ENCODE measurements at regions not wholly inside any gene's neighbourhood (a gene's known extent, or its start where the extent isn't known, plus 50 kb on each side); places are given as distances from the start of the nearest gene placed in this dataset.

- H3K4me3 ChIP-seq: no peak overlapping the region
- H3K36me3 ChIP-seq: no peaks in the 10 kb centered on the region
Measured at GRCh38 chr6:19329078-19329477, 508.1 kb upstream of the ID4 start.

DNA sequence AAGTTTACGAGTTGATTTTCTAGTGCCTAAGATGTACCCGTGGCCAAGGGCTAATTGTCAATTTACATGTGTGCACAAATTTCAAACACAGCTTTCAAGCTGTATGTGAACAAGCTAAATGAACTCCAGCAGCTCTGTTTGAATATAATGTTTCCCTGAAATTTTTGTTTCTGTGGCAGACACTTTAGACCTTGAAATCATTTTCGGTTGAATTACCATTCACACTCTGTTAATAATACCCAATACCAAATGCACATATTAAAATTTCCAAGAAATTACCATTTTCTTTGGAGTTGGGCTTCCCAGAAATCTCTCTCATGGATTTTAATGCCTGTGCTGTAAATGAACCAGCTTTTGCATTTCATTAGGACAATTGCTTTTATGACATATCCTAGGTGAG is 506.1 kb upstream of the ID4 start:
- no peak overlapping the region for H3K4me3 ChIP-seq
- H3K4me2 ChIP-seq: no peak overlapping the region
- no peaks in the 10 kb centered on the region for H4K20me1 ChIP-seq
- H3K27me3 ChIP-seq: no peaks in the 10 kb centered on the region
- H3K4me1 ChIP-seq: peaks cover 0 to 11% (median 6%) of the 10 kb centered on the region in 10 experiments; a peak in 11 of 20 replicates
- no peak overlapping the region for H3K27ac ChIP-seq
- H3K36me3 ChIP-seq: no peaks in the 10 kb centered on the region
- no peak overlapping the region for H3K9ac ChIP-seq
- H3K9me3 ChIP-seq (replicated peaks in 1 of 11): no peaks in the 10 kb centered on the region
- TF ChIP-seq Cebpa-rat (IDR thresholded peaks at IDR 0.05): no peak

More at GRCh38 chr6:19329078-19329477, 508.1 kb upstream of the ID4 start:
- Histone ChIP-seq H3K4me1 (peaks cover 0 to 11% (median 6%) of the 10 kb centered on the region in 10 experiments; a peak in 11 of 20 replicates), H3K27me3 (no peaks in the 10 kb centered on the region), H4K20me1 (no peaks in the 10 kb centered on the region), H3K27ac (no peak overlapping the region), H3K9ac (no peak overlapping the region), H3K4me2 (no peak overlapping the region), H3K9me3 (replicated peaks in 1 of 11) (no peaks in the 10 kb centered on the region)
- no peak for TF ChIP-seq Cebpa-rat (IDR thresholded peaks at IDR 0.05)

- no peaks in the 10 kb centered on the region for H3K36me3 ChIP-seq
- peaks cover 0 to 2% (median under 1%) of the 10 kb centered on the region in 10 experiments; a peak in 7 of 20 replicates for H3K4me1 ChIP-seq
- no peaks in the 10 kb centered on the region for H3K27me3 ChIP-seq
- no peak overlapping the region for H3K4me3 ChIP-seq
- no peaks in the 10 kb centered on the region for H4K20me1 ChIP-seq
- H3K9me3 ChIP-seq (replicated peaks in 1 of 11): no peaks in the 10 kb centered on the region
- no peak for TF ChIP-seq Cebpa-rat (IDR thresholded peaks at IDR 0.05)
- H3K27ac ChIP-seq: no peak overlapping the region
- H3K9ac ChIP-seq: no peak overlapping the region
- H3K4me2 ChIP-seq: no peak overlapping the region
Measured at GRCh38 chr6:19332806-19333460, 504.2 kb upstream of the ID4 start.

DNA sequence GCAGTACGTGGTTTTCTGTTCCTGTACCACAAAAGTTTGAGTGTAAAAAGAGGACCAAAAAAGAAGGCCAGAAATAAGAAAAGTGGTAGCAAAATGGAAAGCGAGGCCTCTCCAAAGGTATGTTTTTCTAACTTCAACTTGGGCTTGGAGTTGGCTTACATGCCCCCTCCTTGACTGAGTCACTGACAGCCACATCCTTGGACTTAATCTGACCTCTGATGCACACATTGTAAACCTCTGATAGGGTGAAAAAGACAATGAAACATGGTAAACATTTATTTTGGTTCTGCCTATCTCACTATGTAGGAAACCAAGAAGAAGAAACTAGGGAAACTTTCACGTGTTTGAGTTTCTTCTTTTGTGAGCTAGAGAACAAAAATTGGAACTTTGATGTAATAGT is 503.2 kb upstream of the ID4 start:
- Histone ChIP-seq H3K27ac (no peak overlapping the region), H3K4me2 (no peak overlapping the region), H3K9me3 (replicated peaks in 1 of 11) (no peaks in the 10 kb centered on the region), H3K4me3 (no peak overlapping the region), H3K9ac (no peak overlapping the region), H3K36me3 (no peaks in the 10 kb centered on the region), H3K27me3 (no peaks in the 10 kb centered on the region), H3K4me1 (no peaks in the 10 kb centered on the region), H4K20me1 (no peaks in the 10 kb centered on the region)
- TF ChIP-seq Cebpa-rat (IDR thresholded peaks at IDR 0.05): no peak

DNA sequence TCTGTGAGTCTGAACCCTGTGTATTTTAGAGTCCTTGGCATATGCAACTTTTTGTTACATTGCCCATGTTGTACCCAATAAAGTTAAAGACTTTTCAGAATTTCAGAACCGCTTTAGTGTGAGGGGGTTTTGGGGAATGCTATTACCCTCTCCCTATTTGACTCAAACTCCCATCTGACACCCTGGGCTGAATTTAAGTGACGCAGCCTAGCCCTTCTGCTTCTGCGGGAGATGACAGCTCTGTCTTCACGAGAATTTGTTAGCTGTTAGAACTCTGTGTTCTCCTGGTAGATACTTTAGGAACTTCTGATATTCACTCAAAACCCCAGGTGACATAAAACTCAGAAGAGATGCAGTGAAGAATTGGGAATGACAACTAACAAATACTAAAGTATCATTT is 500.6 kb upstream of the ID4 start:
- Histone ChIP-seq H4K20me1 (no peaks in the 10 kb centered on the region), H3K4me3 (no peak overlapping the region), H3K27me3 (no peaks in the 10 kb centered on the region), H3K4me2 (no peak overlapping the region), H3K36me3 (no peaks in the 10 kb centered on the region), H3K9ac (no peak overlapping the region), H3K9me3 (replicated peaks in 1 of 11) (no peaks in the 10 kb centered on the region), H3K4me1 (no peaks in the 10 kb centered on the region), H3K27ac (no peak overlapping the region)
- no peak for TF ChIP-seq Cebpa-rat (IDR thresholded peaks at IDR 0.05)

DNA sequence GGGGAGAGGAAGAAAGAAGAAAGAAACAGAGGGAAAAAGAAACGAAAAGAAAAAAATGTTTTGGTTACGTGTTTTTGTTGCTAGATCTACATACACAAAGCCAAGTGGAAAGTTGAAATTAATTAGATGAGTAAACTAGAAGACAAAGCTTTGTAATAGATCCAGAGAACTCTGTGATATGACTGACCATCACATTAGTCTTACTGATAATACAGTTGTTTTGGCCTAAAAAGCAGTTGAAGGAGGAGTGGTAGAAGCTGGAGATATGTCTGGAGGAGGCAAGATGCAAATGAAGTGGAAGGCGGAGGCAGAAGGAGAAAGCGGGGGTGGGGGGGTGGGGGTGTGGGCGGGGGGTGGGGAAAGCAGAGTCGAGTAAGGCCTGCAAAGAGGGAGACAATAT is 500.1 kb upstream of the ID4 start:
- H3K36me3 ChIP-seq: no peaks in the 10 kb centered on the region
- H3K4me2 ChIP-seq: no peak overlapping the region
- no peak for TF ChIP-seq Cebpa-rat (IDR thresholded peaks at IDR 0.05)
- no peaks in the 10 kb centered on the region for H3K27me3 ChIP-seq
- H3K27ac ChIP-seq: no peak overlapping the region
- no peaks in the 10 kb centered on the region for H3K9me3 ChIP-seq (replicated peaks in 1 of 11)
- no peak overlapping the region for H3K9ac ChIP-seq
- H3K4me1 ChIP-seq: no peaks in the 10 kb centered on the region
- H3K4me3 ChIP-seq: no peak overlapping the region
- H4K20me1 ChIP-seq: no peaks in the 10 kb centered on the region

DNA sequence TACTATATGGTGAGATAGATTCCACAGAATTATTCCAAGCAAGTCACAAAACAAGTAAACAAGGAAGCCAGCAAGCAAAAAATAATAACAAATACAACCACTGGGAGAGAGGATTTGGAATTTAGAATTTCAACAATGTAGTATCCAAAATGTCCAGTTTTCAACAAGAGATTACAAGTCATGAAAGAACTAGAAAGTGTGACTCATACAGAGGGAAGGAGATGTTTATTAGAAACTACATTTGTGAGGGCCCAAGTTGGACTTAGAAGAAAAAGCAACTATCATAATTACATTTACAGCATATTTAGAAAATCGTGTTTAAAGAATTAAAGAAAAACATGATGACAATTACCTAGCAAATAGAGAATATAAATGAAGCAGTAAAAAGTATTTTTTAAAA is 494.6 kb upstream of the ID4 start:
- no peak for TF ChIP-seq Cebpa-rat (IDR thresholded peaks at IDR 0.05)
- no peaks in the 10 kb centered on the region for H3K27me3 ChIP-seq
- H3K27ac ChIP-seq: no peak overlapping the region
- H3K9me3 ChIP-seq (replicated peaks in 1 of 11): no peaks in the 10 kb centered on the region
- no peak overlapping the region for H3K9ac ChIP-seq
- no peaks in the 10 kb centered on the region for H4K20me1 ChIP-seq
- H3K4me1 ChIP-seq: no peaks in the 10 kb centered on the region
- no peak overlapping the region for H3K4me2 ChIP-seq
- no peak overlapping the region for H3K4me3 ChIP-seq
- H3K36me3 ChIP-seq: no peaks in the 10 kb centered on the region

DNA sequence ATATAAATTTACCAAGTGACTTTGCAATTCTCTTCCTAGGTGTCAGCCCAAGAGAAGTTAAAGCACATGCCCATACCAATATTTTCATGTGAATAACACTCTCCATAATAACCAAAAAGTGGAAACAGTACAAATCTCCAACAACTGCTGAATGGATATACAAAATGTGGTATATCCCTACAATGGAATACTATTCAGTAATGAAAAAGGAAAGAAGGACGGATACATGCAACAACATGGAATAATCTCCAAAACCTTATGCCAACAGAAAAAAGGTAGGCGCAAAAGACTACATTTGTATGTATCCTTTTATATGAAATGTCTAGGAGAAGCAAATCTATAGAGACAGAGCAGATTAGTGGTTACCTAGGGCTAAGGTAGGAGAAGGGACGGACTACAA is 487.7 kb upstream of the ID4 start:
- peaks cover 0 to 12% (median 6%) of the 10 kb centered on the region in 11 experiments; a peak in 8 of 22 replicates for H3K9me3 ChIP-seq (replicated peaks in 1 of 11)
- no peak for TF ChIP-seq Cebpa-rat (IDR thresholded peaks at IDR 0.05)
- H3K27me3 ChIP-seq: no peaks in the 10 kb centered on the region
- no peak overlapping the region for H3K9ac ChIP-seq
- H3K4me2 ChIP-seq: no peak overlapping the region
- H4K20me1 ChIP-seq: no peaks in the 10 kb centered on the region
- no peaks in the 10 kb centered on the region for H3K4me1 ChIP-seq
- H3K36me3 ChIP-seq: no peaks in the 10 kb centered on the region
- H3K4me3 ChIP-seq: no peak overlapping the region
- no peak overlapping the region for H3K27ac ChIP-seq

DNA sequence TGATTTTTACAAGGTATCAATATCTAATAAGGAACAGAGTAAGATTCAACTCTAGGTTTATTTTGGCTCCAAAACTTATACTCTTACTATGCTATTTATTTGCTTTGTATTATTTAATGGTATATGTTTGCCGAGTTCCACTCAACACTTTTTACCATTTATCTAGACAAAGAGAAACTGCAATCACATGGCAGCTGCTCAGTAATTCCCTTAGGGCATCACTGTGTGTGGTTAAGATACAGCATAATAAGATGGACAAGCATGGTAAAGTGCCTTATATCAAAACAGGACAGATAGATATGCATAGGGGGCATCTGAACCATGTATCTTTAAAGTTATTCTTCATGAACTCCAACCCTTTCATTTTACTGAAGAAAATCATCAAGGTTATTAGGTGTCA is 483.0 kb upstream of the ID4 start:
- Histone ChIP-seq H4K20me1 (no peaks in the 10 kb centered on the region), H3K36me3 (no peaks in the 10 kb centered on the region), H3K27ac (no peak overlapping the region), H3K27me3 (no peaks in the 10 kb centered on the region), H3K9me3 (replicated peaks in 1 of 11) (peaks cover 0 to 9% (median 5%) of the 10 kb centered on the region in 11 experiments; a peak in 8 of 22 replicates), H3K4me2 (no peak overlapping the region), H3K4me1 (no peaks in the 10 kb centered on the region), H3K9ac (no peak overlapping the region), H3K4me3 (no peak overlapping the region)
- no peak for TF ChIP-seq Cebpa-rat (IDR thresholded peaks at IDR 0.05)

DNA sequence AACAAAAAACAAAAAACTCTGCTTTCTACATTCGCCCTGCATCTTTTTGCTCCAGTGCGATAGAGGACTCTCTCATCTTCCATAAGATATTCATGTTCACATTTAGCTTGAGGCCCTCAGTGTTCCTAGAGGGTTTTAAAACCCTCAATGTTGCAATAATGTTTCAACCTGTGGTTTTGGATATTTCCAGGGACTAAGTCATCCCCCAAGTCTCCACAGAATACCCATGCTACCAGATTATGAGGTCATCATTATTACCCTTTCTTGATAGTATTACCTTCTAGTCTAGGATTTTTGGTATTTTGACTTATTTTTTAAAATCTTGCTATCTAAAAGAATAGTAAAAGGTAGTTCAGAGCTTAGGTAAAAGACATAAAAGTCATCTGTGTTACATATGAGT is 480.5 kb upstream of the ID4 start:
- Histone ChIP-seq H3K36me3 (no peaks in the 10 kb centered on the region), H3K27ac (no peak overlapping the region), H3K4me2 (no peak overlapping the region), H3K4me1 (no peaks in the 10 kb centered on the region), H4K20me1 (no peaks in the 10 kb centered on the region), H3K27me3 (no peaks in the 10 kb centered on the region), H3K9me3 (replicated peaks in 1 of 11) (no peaks in the 10 kb centered on the region), H3K9ac (no peak overlapping the region), H3K4me3 (no peak overlapping the region)
- TF ChIP-seq Cebpa-rat (IDR thresholded peaks at IDR 0.05): no peak
